NCI-H446 treated with DMSO at 0.1 percent for 48 hours (cell line): ENCODE measurements at regions not wholly inside any gene's neighbourhood (a gene's known extent, or its start where the extent isn't known, plus 50 kb on each side); places are given as distances from the start of the nearest gene placed in this dataset.

Experiments
- DNase-seq: peaks from one replicate; lab custom pipeline; 2025; lab: John Stamatoyannopoulos, UW

- peak; percentile 67 for DNase-seq
Measured at GRCh38 chr4:15232366-15233263, 195.2 kb upstream of the C1QTNF7 start.

- peak; percentile 93 for DNase-seq
Measured at GRCh38 chr4:15233264-15233597, 194.6 kb upstream of the C1QTNF7 start.

- no peak for DNase-seq
Measured at GRCh38 chr4:15233626-15234025, 194.2 kb upstream of the C1QTNF7 start.

- DNase-seq = no peak
Measured at GRCh38 chr4:15234116-15234855, 193.5 kb upstream of the C1QTNF7 start.

- DNase-seq = no peak
Measured at GRCh38 chr4:15234856-15235126, 193.0 kb upstream of the C1QTNF7 start.

GRCh38 chr4:15235135-15235534 is 192.7 kb upstream of the C1QTNF7 start:
- DNase-seq = no peak

GRCh38 chr4:15237648-15238230 is 190.1 kb upstream of the C1QTNF7 start:
- DNase-seq = no peak

- no peak for DNase-seq
Measured at GRCh38 chr4:15238720-15239119, 189.1 kb upstream of the C1QTNF7 start.

- DNase-seq = peak; percentile 61
Measured at GRCh38 chr4:15239866-15240265, 188.0 kb upstream of the C1QTNF7 start.

- no peak for DNase-seq
Measured at GRCh38 chr4:15240764-15241163, 187.1 kb upstream of the C1QTNF7 start.

- DNase-seq = no peak
Measured at GRCh38 chr4:15242021-15242420, 185.8 kb upstream of the C1QTNF7 start.

- DNase-seq = peak; percentile 17
Measured at GRCh38 chr4:15244354-15244753, 183.5 kb upstream of the C1QTNF7 start.

GRCh38 chr4:15245006-15245530 is 182.8 kb upstream of the C1QTNF7 start:
- no peak for DNase-seq

- DNase-seq = peak; percentile 13
Measured at GRCh38 chr4:15250021-15250441, 177.8 kb upstream of the C1QTNF7 start.

- DNase-seq = no peak
Measured at GRCh38 chr4:15253349-15253748, 174.5 kb upstream of the C1QTNF7 start.

- no peak for DNase-seq
Measured at GRCh38 chr4:15254236-15254880, 173.5 kb upstream of the C1QTNF7 start.

GRCh38 chr4:15255537-15255936 is 172.3 kb upstream of the C1QTNF7 start:
- no peak for DNase-seq

- no peak for DNase-seq
Measured at GRCh38 chr4:15260758-15261157, 167.1 kb upstream of the C1QTNF7 start.

- no peak for DNase-seq
Measured at GRCh38 chr4:15262396-15262795, 165.4 kb upstream of the C1QTNF7 start.

GRCh38 chr4:15270201-15270600 is 157.6 kb upstream of the C1QTNF7 start:
- no peak for DNase-seq

GRCh38 chr4:15286041-15286440 is 141.8 kb upstream of the C1QTNF7 start:
- no peak for DNase-seq

GRCh38 chr4:15291122-15291521 is 136.7 kb upstream of the C1QTNF7 start:
- no peak for DNase-seq
